ENCODE measurements at regions not wholly inside any gene's neighbourhood (a gene's known extent, or its start where the extent isn't known, plus 50 kb on each side); places are given as distances from the start of the nearest gene placed in this dataset.

DNA sequence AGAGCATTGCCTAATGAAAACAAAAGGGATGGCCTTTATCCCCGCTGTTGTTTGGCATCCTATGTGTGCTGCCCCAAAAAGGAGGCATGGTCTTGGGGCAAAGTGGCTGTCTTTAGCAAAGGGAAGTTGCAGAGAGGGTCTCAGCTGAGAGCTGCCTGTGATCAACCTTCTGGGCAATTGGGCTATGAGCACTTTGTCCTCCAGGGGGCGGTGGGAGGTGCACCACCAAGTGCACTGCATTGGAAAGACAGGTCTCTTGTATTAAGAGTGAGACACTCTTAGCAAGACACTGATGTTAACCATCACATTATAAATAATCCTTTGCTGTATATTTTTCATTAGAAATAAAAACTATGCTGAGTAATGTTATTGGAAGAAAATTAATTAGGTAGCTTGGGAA lies 314.8 kb downstream of the POM121L12 start:
- TF ChIP-seq, protein P1, sequence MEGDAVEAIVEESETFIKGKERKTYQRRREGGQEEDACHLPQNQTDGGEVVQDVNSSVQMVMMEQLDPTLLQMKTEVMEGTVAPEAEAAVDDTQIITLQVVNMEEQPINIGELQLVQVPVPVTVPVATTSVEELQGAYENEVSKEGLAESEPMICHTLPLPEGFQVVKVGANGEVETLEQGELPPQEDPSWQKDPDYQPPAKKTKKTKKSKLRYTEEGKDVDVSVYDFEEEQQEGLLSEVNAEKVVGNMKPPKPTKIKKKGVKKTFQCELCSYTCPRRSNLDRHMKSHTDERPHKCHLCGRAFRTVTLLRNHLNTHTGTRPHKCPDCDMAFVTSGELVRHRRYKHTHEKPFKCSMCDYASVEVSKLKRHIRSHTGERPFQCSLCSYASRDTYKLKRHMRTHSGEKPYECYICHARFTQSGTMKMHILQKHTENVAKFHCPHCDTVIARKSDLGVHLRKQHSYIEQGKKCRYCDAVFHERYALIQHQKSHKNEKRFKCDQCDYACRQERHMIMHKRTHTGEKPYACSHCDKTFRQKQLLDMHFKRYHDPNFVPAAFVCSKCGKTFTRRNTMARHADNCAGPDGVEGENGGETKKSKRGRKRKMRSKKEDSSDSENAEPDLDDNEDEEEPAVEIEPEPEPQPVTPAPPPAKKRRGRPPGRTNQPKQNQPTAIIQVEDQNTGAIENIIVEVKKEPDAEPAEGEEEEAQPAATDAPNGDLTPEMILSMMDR (IDR thresholded peaks at IDR 0.05): no peak
- no peak for TF ChIP-seq POLR2AphosphoS5 (IDR thresholded peaks at IDR 0.05)

Data from stomach (tissue), 4 donors.